HUES64 (cell line): ENCODE measurements at regions not wholly inside any gene's neighbourhood (a gene's known extent, or its start where the extent isn't known, plus 50 kb on each side); places are given as distances from the start of the nearest gene placed in this dataset.

Experiments used
- H3K27ac ChIP-seq: 2 replicates; pipeline ENCODE4 v1.7.0; 2013; ENCODE audit warnings: low read depth, low read length, inconsistent platforms
- H3K27me3 ChIP-seq: 2 replicates; pipeline ENCODE4 v1.6.1; 2013; ENCODE audit warnings: mild to moderate bottlenecking, low read length; ENCODE audit not compliant: insufficient read depth
- H3K36me3 ChIP-seq: 2 replicates; pipeline ENCODE4 v1.6.1; 2013; ENCODE audit warnings: mild to moderate bottlenecking, low read length; ENCODE audit not compliant: insufficient read depth
- H3K4me1 ChIP-seq: 2 replicates; pipeline ENCODE4 v1.6.1; 2013; ENCODE audit warnings: mild to moderate bottlenecking, low read length, moderate library complexity; ENCODE audit not compliant: insufficient read depth
- H3K4me3 ChIP-seq: 2 replicates; pipeline ENCODE4 v1.5.1; 2013; ENCODE audit warnings: mild to moderate bottlenecking, low read length, moderate library complexity
- H3K9ac ChIP-seq: 2 replicates; pipeline ENCODE4 v1.6.1; 2013; ENCODE audit warnings: mild to moderate bottlenecking, low read depth, low read length
- H3K9me3 ChIP-seq: 2 replicates; pipeline ENCODE4 v1.6.1; 2013; ENCODE audit warnings: low read depth, low read length; ENCODE audit not compliant: insufficient read depth
- WGBS: fragments of 150-250, 120-280 bp; methylation state at CpG from one replicate; pipeline ENCODE4 v1.1.7; 2013; ENCODE audit warnings: missing lambda C conversion rate; 5-methylcytosine and 5-hydroxymethylcytosine counted together

GRCh38 chr1:232369451-232370296 is 260.3 kb downstream of the SIPA1L2 start:
- Histone ChIP-seq H3K9ac (no peak overlapping the region), H3K36me3 (no peaks in the 10 kb centered on the region), H3K9me3 (no peaks in the 10 kb centered on the region), H3K27me3 (no peaks in the 10 kb centered on the region), H3K4me3 (no peak overlapping the region), H3K4me1 (0 out of 2 replicates have a peak, but pooled peaks cover 3% of the 10 kb centered on the region), H3K27ac (no peak overlapping the region)
- 95% methylated on average over 10 of the region's 11 CpGs for whole genome bisulfite sequencing

GRCh38 chr1:232368821-232369321 is 261.1 kb downstream of the SIPA1L2 start:
- Histone ChIP-seq H3K36me3 (no peaks in the 10 kb centered on the region), H3K27ac (no peak overlapping the region), H3K9ac (no peak overlapping the region), H3K4me3 (no peak overlapping the region), H3K27me3 (no peaks in the 10 kb centered on the region), H3K9me3 (no peaks in the 10 kb centered on the region), H3K4me1 (peaks cover 5% of the 10 kb centered on the region; the same call in 1 of the 2 replicates)
- WGBS: 93% methylated on average over 2 of the region's 2 CpGs

- H3K27ac ChIP-seq: no peak overlapping the region
- H3K9ac ChIP-seq: no peak overlapping the region
- no peaks in the 10 kb centered on the region for H3K27me3 ChIP-seq
- H3K4me3 ChIP-seq: no peak overlapping the region
- H3K9me3 ChIP-seq: no peaks in the 10 kb centered on the region
- WGBS: 60% methylated on average over 4 of the region's 4 CpGs
- H3K36me3 ChIP-seq: no peaks in the 10 kb centered on the region
- H3K4me1 ChIP-seq: peaks cover 5% of the 10 kb centered on the region; the same call in 1 of the 2 replicates
These were observed 262.6 kb downstream of the SIPA1L2 start for GRCh38 chr1:232367293-232367692.

GRCh38 chr1:232364654-232365382 is 265.1 kb downstream of the SIPA1L2 start:
- H3K27me3 ChIP-seq: no peaks in the 10 kb centered on the region
- H3K9ac ChIP-seq: no peak overlapping the region
- 94% methylated on average over 3 of the region's 3 CpGs for WGBS
- peaks cover 5% of the 10 kb centered on the region; the same call in 1 of the 2 replicates for H3K4me1 ChIP-seq
- H3K4me3 ChIP-seq: no peak overlapping the region
- H3K9me3 ChIP-seq: no peaks in the 10 kb centered on the region
- no peak overlapping the region for H3K27ac ChIP-seq
- H3K36me3 ChIP-seq: no peaks in the 10 kb centered on the region

- Histone ChIP-seq H3K4me3 (no peak overlapping the region), H3K4me1 (peaks cover 5% of the 10 kb centered on the region; the same call in 1 of the 2 replicates), H3K9ac (no peak overlapping the region), H3K27ac (no peak overlapping the region), H3K27me3 (no peaks in the 10 kb centered on the region), H3K9me3 (no peaks in the 10 kb centered on the region), H3K36me3 (no peaks in the 10 kb centered on the region)
- WGBS: 86% methylated on average over 2 of the region's 2 CpGs
These were observed 266.9 kb downstream of the SIPA1L2 start for GRCh38 chr1:232363008-232363407.

GRCh38 chr1:232357416-232357815 is 272.5 kb downstream of the SIPA1L2 start:
- Histone ChIP-seq H3K9ac (no peak overlapping the region), H3K36me3 (no peaks in the 10 kb centered on the region), H3K9me3 (no peaks in the 10 kb centered on the region), H3K4me1 (no peaks in the 10 kb centered on the region), H3K27ac (no peak overlapping the region), H3K4me3 (no peak overlapping the region), H3K27me3 (no peaks in the 10 kb centered on the region)
- 89% methylated on average over 6 of the region's 6 CpGs for WGBS

GRCh38 chr1:232355162-232356006 is 274.5 kb downstream of the SIPA1L2 start:
- Histone ChIP-seq H3K9me3 (no peaks in the 10 kb centered on the region), H3K36me3 (no peaks in the 10 kb centered on the region), H3K9ac (no peak overlapping the region), H3K4me3 (no peak overlapping the region), H3K4me1 (no peaks in the 10 kb centered on the region), H3K27ac (no peak overlapping the region), H3K27me3 (no peaks in the 10 kb centered on the region)
- WGBS: 92% methylated on average over 7 of the region's 7 CpGs

GRCh38 chr1:232353001-232353400 is 276.9 kb downstream of the SIPA1L2 start:
- no peaks in the 10 kb centered on the region for H3K36me3 ChIP-seq
- no peaks in the 10 kb centered on the region for H3K4me1 ChIP-seq
- 89% methylated on average over 4 of the region's 4 CpGs for WGBS
- H3K9me3 ChIP-seq: no peaks in the 10 kb centered on the region
- H3K4me3 ChIP-seq: no peak overlapping the region
- H3K27me3 ChIP-seq: no peaks in the 10 kb centered on the region
- no peak overlapping the region for H3K27ac ChIP-seq
- no peak overlapping the region for H3K9ac ChIP-seq

- no peak overlapping the region for H3K27ac ChIP-seq
- no peaks in the 10 kb centered on the region for H3K36me3 ChIP-seq
- 86% methylated on average over 6 of the region's 6 CpGs for WGBS
- H3K4me3 ChIP-seq: no peak overlapping the region
- no peak overlapping the region for H3K9ac ChIP-seq
- H3K27me3 ChIP-seq: no peaks in the 10 kb centered on the region
- no peaks in the 10 kb centered on the region for H3K4me1 ChIP-seq
- H3K9me3 ChIP-seq: no peaks in the 10 kb centered on the region
These were observed 277.6 kb downstream of the SIPA1L2 start for GRCh38 chr1:232352366-232352765.

GRCh38 chr1:232351335-232351734 is 278.6 kb downstream of the SIPA1L2 start:
- H3K9ac ChIP-seq: no peak overlapping the region
- H3K4me1 ChIP-seq: no peaks in the 10 kb centered on the region
- H3K27me3 ChIP-seq: no peaks in the 10 kb centered on the region
- 100% methylated on average over 1 of the region's 2 CpGs for WGBS
- no peak overlapping the region for H3K4me3 ChIP-seq
- H3K27ac ChIP-seq: no peak overlapping the region
- no peaks in the 10 kb centered on the region for H3K9me3 ChIP-seq
- H3K36me3 ChIP-seq: no peaks in the 10 kb centered on the region
